Calu3 (cell line): ENCODE measurements at regions not wholly inside any gene's neighbourhood (a gene's known extent, or its start where the extent isn't known, plus 50 kb on each side); places are given as distances from the start of the nearest gene placed in this dataset.

Experiments
- BruUV-seq: library from RNA; stranded (reverse); fragments of 400-500 nt; replicated peaks from 2 replicates; lab custom pipeline; 2021; lab: Mats Ljungman, UMichigan
- CTCF ChIA-PET: fragments of 300-600 bp; sonication (Branson Sonifier 250); formaldehyde crosslinking; loops from one replicate; lab custom pipeline; 2022; ENCODE audit warnings: antibody characterized with exemption; lab: Charles Lee
- DNase-seq: peaks from one replicate; pipeline ENCODE4 v3.0.0; 2022
- H3K27ac Mint-ChIP-seq: one replicate; pipeline ENCODE4 v1.8.0; 2022; ENCODE audit warnings: mixed read lengths; ENCODE audit not compliant: unreplicated experiment
- H3K27me3 Mint-ChIP-seq: one replicate; pipeline ENCODE4 v1.8.0; 2022; ENCODE audit warnings: mixed read lengths; ENCODE audit not compliant: unreplicated experiment
- H3K36me3 Mint-ChIP-seq: one replicate; pipeline ENCODE4 v1.8.0; 2022; ENCODE audit warnings: mild to moderate bottlenecking, moderate library complexity, mixed read lengths; ENCODE audit not compliant: insufficient read depth, unreplicated experiment
- H3K4me1 Mint-ChIP-seq: one replicate; pipeline ENCODE4 v1.8.0; 2022; ENCODE audit warnings: mild to moderate bottlenecking, low read depth, mixed read lengths; ENCODE audit not compliant: unreplicated experiment
- H3K4me3 Mint-ChIP-seq: one replicate; pipeline ENCODE4 v1.8.0; 2022; ENCODE audit warnings: mild to moderate bottlenecking, low read depth, moderate library complexity, mixed read lengths; ENCODE audit not compliant: unreplicated experiment
- H3K9me3 Mint-ChIP-seq: one replicate; pipeline ENCODE4 v1.8.0; 2022; ENCODE audit warnings: low read depth, mixed read lengths; ENCODE audit not compliant: unreplicated experiment
- CTCF ChIP-seq: fragments of 200-600 bp; IDR thresholded peaks from one replicate; pipeline ENCODE4 v1.8.0; 2022; ENCODE audit warnings: antibody characterized with exemption; ENCODE audit not compliant: unreplicated experiment
- intact Hi-C: fragments of 100-400 bp; cut with micrococcal nuclease; formaldehyde crosslinking; loops from one replicate; pipeline ENCODE4 v1.10.0; 2022; ENCODE audit not compliant: unreplicated experiment

- Mint-ChIP-seq H3K36me3 (no peaks in the 10 kb centered on the region), H3K9me3 (no peaks in the 10 kb centered on the region), H3K4me3 (no peak overlapping the region), H3K27ac (no peak overlapping the region), H3K4me1 (peaks cover 20% of the 10 kb centered on the region), H3K27me3 (no peaks in the 10 kb centered on the region)
- DNase-seq = no peak
- no peak for TF ChIP-seq CTCF
- CTCF ChIA-PET = no interaction called here
- BruUV-seq = no TSS peak
- intact Hi-C loops = no loop called here
Observed at GRCh38 chr18:46271488-46271887, 167.3 kb downstream of the HAUS1 start.

GRCh38 chr18:46273861-46274260 lies 169.7 kb downstream of the HAUS1 start:
- intact Hi-C loops = no loop called here
- TF ChIP-seq CTCF = no peak
- BruUV-seq = no TSS peak
- no peak overlapping the region for H3K27ac Mint-ChIP-seq
- H3K27me3 Mint-ChIP-seq = no peaks in the 10 kb centered on the region
- no peak overlapping the region for H3K4me3 Mint-ChIP-seq
- peaks cover 20% of the 10 kb centered on the region for H3K4me1 Mint-ChIP-seq
- no peaks in the 10 kb centered on the region for H3K9me3 Mint-ChIP-seq
- H3K36me3 Mint-ChIP-seq = no peaks in the 10 kb centered on the region
- CTCF ChIA-PET = no interaction called here
- DNase-seq = no peak

- H3K4me1 Mint-ChIP-seq = peaks cover 20% of the 10 kb centered on the region
- no peak for TF ChIP-seq CTCF
Observed at GRCh38 chr18:46274266-46274665, 170.1 kb downstream of the HAUS1 start.

GRCh38 chr18:46275370-46275769 lies 171.2 kb downstream of the HAUS1 start:
- H3K4me1 Mint-ChIP-seq = peaks cover 20% of the 10 kb centered on the region
- H3K27ac Mint-ChIP-seq = no peak overlapping the region
- TF ChIP-seq CTCF = no peak
- no peak overlapping the region for H3K4me3 Mint-ChIP-seq
- CTCF ChIA-PET = interaction anchor here (0.6 kb wide), 1 partner anchor 322 kb away, joined by 4 read pairs; no protein-coding TSS in a partner anchor
- no peaks in the 10 kb centered on the region for H3K36me3 Mint-ChIP-seq
- no peak for DNase-seq
- intact Hi-C loops = no loop called here
- no peaks in the 10 kb centered on the region for H3K27me3 Mint-ChIP-seq
- no peaks in the 10 kb centered on the region for H3K9me3 Mint-ChIP-seq
- no TSS peak for BruUV-seq

More at GRCh38 chr18:46274266-46274665, 170.1 kb downstream of the HAUS1 start:
- no TSS peak for BruUV-seq
- intact Hi-C loops = no loop called here
- CTCF ChIA-PET = no interaction called here
- no peaks in the 10 kb centered on the region for H3K27me3 Mint-ChIP-seq
- no peak overlapping the region for H3K27ac Mint-ChIP-seq
- H3K36me3 Mint-ChIP-seq = no peaks in the 10 kb centered on the region
- no peak for DNase-seq
- H3K9me3 Mint-ChIP-seq = no peaks in the 10 kb centered on the region
- no peak overlapping the region for H3K4me3 Mint-ChIP-seq
